A673 (cell line): ENCODE measurements at regions not wholly inside any gene's neighbourhood (a gene's known extent, or its start where the extent isn't known, plus 50 kb on each side); places are given as distances from the start of the nearest gene placed in this dataset.

Experiments
- CTCF ChIP-seq: fragments of 300-800, 200-600 bp; sonication (generic); conservative IDR thresholded peaks from 2 replicates; pipeline ENCODE4 v1.5.1; 2017; ENCODE audit warnings: low read depth, mild to moderate bottlenecking, antibody characterized with exemption, low read length, moderate library complexity, mixed read lengths
- EZH2 ChIP-seq: fragments of 200-600 bp; sonication (generic); IDR thresholded peaks from 2 replicates; pipeline ENCODE4 v1.6.1; 2017; ENCODE audit warnings: borderline replicate concordance, low read depth, mild to moderate bottlenecking, mixed read lengths, antibody characterized with exemption, low read length; ENCODE audit not compliant: poor library complexity, severe bottlenecking

- TF ChIP-seq CTCF = no peak
- no peak for TF ChIP-seq EZH2
Observed at GRCh38 chr6:15987569-15987968, 141.3 kb upstream of the MYLIP start.
